Endothelial cell (in vitro differentiated cells): ENCODE measurements at regions not wholly inside any gene's neighbourhood (a gene's known extent, or its start where the extent isn't known, plus 50 kb on each side); places are given as distances from the start of the nearest gene placed in this dataset.

Experiments used
- DNase-seq: peaks from one replicate; pipeline ENCODE4 v3.0.0; 2021; ENCODE audit warnings: low spot score
- H3K27ac Mint-ChIP-seq: one replicate; pipeline ENCODE4 v1.8.0; 2021; ENCODE audit warnings: mixed read lengths, inconsistent platforms; ENCODE audit not compliant: unreplicated experiment
- H3K27me3 Mint-ChIP-seq: one replicate; pipeline ENCODE4 v1.8.0; 2021; ENCODE audit warnings: mild to moderate bottlenecking, moderate library complexity, mixed read lengths, inconsistent platforms; ENCODE audit not compliant: unreplicated experiment
- H3K36me3 Mint-ChIP-seq: one replicate; pipeline ENCODE4 v1.8.0; 2021; ENCODE audit warnings: mild to moderate bottlenecking, low read depth, mixed read lengths, inconsistent platforms; ENCODE audit not compliant: unreplicated experiment
- H3K4me1 Mint-ChIP-seq: one replicate; pipeline ENCODE4 v1.8.0; 2021; ENCODE audit warnings: mild to moderate bottlenecking, mixed read lengths, inconsistent platforms; ENCODE audit not compliant: unreplicated experiment
- H3K4me3 Mint-ChIP-seq: one replicate; pipeline ENCODE4 v1.8.0; 2021; ENCODE audit warnings: mild to moderate bottlenecking, mixed read lengths, inconsistent platforms; ENCODE audit not compliant: unreplicated experiment
- H3K9me3 Mint-ChIP-seq: one replicate; pipeline ENCODE4 v1.8.0; 2021; ENCODE audit warnings: mixed read lengths, inconsistent platforms; ENCODE audit not compliant: unreplicated experiment
- CTCF ChIP-seq: fragments of 200-600 bp; sonication (generic); IDR thresholded peaks from one replicate; pipeline ENCODE4 v1.5.0; 2021; ENCODE audit warnings: antibody characterized with exemption; ENCODE audit not compliant: unreplicated experiment

GRCh38 chr6:139844907-139845306 is 470.5 kb upstream of the CITED2 start:
- no peak for DNase-seq
- TF ChIP-seq CTCF, result no peak
- Mint-ChIP-seq H3K36me3 (no peaks in the 10 kb centered on the region), H3K4me1 (no peaks in the 10 kb centered on the region), H3K27me3 (peaks cover 2% of the 10 kb centered on the region), H3K4me3 (no peak overlapping the region), H3K9me3 (no peaks in the 10 kb centered on the region), H3K27ac (no peak overlapping the region)

GRCh38 chr6:139841794-139842215 is 467.4 kb upstream of the CITED2 start:
- Mint-ChIP-seq H3K9me3 (no peaks in the 10 kb centered on the region), H3K4me1 (no peaks in the 10 kb centered on the region), H3K27me3 (no peaks in the 10 kb centered on the region), H3K27ac (no peak overlapping the region), H3K4me3 (no peak overlapping the region), H3K36me3 (no peaks in the 10 kb centered on the region)
- no peak for TF ChIP-seq CTCF
- no peak for DNase-seq

- no peak for TF ChIP-seq CTCF
- H3K4me1 Mint-ChIP-seq, result no peaks in the 10 kb centered on the region
- no peak overlapping the region for H3K4me3 Mint-ChIP-seq
- no peak for DNase-seq
- H3K9me3 Mint-ChIP-seq, result no peaks in the 10 kb centered on the region
- no peak overlapping the region for H3K27ac Mint-ChIP-seq
- no peaks in the 10 kb centered on the region for H3K36me3 Mint-ChIP-seq
- H3K27me3 Mint-ChIP-seq, result no peaks in the 10 kb centered on the region
Measured at GRCh38 chr6:139839506-139840156, 465.2 kb upstream of the CITED2 start.

- DNase-seq, result no peak
- H3K27ac Mint-ChIP-seq, result no peak overlapping the region
Measured at GRCh38 chr6:139834232-139834631, 459.8 kb upstream of the CITED2 start.

More at GRCh38 chr6:139834232-139834631, 459.8 kb upstream of the CITED2 start:
- Mint-ChIP-seq H3K36me3 (no peaks in the 10 kb centered on the region), H3K9me3 (no peaks in the 10 kb centered on the region), H3K4me1 (no peaks in the 10 kb centered on the region), H3K4me3 (no peak overlapping the region), H3K27me3 (no peaks in the 10 kb centered on the region)
- TF ChIP-seq CTCF, result no peak
